ENCODE measurements at regions not wholly inside any gene's neighbourhood (a gene's known extent, or its start where the extent isn't known, plus 50 kb on each side); places are given as distances from the start of the nearest gene placed in this dataset.
A peak's percentile ranks its signal among the peaks of the same experiment; 100 is the strongest.

DNA sequence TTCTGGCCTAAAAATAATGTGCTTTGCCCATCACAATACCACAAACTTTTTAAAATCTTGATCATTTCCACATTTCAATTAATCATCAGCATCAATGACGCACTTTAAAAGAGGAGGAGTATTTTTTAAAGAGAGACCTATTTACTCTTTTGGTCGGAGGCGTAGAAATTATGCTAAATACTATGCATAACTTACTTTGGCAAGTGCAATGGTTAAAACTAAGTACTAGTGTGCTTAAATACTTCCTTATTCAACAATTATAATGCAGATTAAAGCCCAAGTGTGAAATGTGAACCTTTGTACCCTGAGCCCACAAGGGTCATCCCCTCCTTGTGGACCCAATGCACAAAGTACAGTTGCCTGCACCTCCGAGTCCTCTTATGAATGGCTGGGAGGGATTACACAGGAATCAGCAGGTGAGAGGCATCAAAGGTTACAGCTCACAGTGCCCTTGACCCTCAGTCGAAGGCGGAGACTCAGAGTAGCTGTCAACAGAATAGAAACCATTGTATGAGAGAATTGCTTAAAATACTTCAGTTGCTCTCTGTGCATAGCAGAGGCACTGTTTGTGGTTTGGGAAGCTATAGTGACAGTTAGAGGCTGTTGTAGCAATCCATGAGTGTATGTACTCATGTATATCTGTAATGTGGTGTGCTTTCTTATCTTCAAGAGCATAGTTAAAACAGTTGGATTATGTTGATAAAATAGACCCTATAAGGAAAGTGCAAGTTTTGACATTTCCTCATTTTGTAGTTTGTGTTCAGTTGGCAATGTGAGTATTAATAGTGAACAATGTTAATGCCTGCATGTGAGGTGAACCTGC lies 151.7 kb upstream of the ITGA4 start:
- ATAC-seq (peak; percentile 81), DNase-seq (peak; percentile 33 to 35 (median 35))
- no peaks in the 10 kb centered on the region for H3K9me3 ChIP-seq
- intact Hi-C loops (cut with DNase I, micrococcal nuclease), result no loop called here
- no peak overlapping the region for H3K4me3 ChIP-seq
- no peaks in the 10 kb centered on the region for H3K36me3 ChIP-seq (ENCODE audit: low read depth)
- TF ChIP-seq, protein P1, sequence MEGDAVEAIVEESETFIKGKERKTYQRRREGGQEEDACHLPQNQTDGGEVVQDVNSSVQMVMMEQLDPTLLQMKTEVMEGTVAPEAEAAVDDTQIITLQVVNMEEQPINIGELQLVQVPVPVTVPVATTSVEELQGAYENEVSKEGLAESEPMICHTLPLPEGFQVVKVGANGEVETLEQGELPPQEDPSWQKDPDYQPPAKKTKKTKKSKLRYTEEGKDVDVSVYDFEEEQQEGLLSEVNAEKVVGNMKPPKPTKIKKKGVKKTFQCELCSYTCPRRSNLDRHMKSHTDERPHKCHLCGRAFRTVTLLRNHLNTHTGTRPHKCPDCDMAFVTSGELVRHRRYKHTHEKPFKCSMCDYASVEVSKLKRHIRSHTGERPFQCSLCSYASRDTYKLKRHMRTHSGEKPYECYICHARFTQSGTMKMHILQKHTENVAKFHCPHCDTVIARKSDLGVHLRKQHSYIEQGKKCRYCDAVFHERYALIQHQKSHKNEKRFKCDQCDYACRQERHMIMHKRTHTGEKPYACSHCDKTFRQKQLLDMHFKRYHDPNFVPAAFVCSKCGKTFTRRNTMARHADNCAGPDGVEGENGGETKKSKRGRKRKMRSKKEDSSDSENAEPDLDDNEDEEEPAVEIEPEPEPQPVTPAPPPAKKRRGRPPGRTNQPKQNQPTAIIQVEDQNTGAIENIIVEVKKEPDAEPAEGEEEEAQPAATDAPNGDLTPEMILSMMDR (IDR thresholded peaks at IDR 0.05), result no peak
- peaks cover 4% of the 10 kb centered on the region for H3K4me1 ChIP-seq (ENCODE audit: low read depth)

DNA sequence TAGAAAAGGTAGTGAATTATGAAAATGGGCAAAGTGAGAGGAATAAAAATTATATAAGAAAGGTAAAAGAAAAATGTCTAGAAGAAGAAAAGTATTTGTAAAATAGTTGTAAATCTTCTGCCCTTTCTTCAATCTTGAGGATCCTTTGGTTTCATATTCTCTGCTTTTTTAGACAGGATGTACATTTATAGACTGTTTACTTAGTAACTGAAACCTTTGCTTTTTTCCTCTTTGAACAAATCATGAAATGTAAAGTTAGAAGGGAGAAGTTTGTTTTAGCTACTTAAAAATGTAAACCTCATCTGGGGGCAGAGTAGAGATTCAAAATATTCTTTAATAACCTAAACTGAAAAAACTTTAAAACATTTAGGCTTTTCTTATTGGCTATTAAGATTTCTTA lies 150.4 kb upstream of the ITGA4 start:
- TF ChIP-seq, protein P1 (IDR thresholded peaks at IDR 0.05), result no peak
- intact Hi-C loops (cut with DNase I, micrococcal nuclease), result no loop called here
- no peaks in the 10 kb centered on the region for H3K9me3 ChIP-seq
- ATAC-seq (peak; percentile 39), DNase-seq (no peak)
- peaks cover 4% of the 10 kb centered on the region for H3K4me1 ChIP-seq (ENCODE audit: low read depth)
- H3K36me3 ChIP-seq (ENCODE audit: low read depth), result no peaks in the 10 kb centered on the region
- no peak overlapping the region for H3K4me3 ChIP-seq

DNA sequence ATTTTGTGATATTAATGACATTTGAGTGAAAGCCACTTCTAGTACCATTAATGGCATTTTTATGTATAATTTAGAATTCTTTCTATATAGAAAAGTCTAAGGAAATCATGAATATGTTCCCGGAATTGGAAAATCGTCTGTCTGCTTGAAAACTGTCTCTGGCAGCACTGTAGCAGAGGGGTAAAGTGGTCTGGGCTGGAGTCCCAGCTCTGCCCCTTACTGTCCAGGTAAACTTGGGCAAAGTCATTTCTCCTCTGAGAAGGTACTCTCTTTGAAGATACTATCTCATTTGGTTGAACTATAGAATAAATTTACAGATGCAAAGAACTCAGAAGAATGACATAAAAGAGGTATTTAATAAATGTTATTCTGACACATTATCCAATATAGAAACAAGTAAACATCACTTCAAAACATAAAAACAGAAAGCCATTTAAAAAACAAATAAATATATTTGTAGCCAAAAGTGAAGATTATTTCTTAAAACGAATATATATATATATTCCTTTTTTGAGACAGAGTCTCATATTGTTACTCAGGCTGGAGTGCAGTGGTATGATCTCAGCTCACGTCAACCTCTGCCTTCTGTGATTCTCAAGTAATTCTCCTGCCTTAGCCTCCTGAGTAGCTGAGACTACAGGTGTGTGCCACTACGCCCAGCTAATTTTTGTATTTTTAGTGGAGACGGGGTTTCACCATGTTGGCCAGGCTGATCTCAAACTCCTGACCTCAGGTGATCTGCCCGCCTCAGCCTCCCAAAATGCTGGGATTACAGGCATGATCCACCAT lies 149.8 kb upstream of the ITGA4 start:
- no peak for DNase-seq
- Histone ChIP-seq H3K4me1 (ENCODE audit: low read depth) (peaks cover 4% of the 10 kb centered on the region), H3K36me3 (ENCODE audit: low read depth) (no peaks in the 10 kb centered on the region), H3K4me3 (no peak overlapping the region), H3K9me3 (no peaks in the 10 kb centered on the region)
- intact Hi-C loops (cut with DNase I, micrococcal nuclease), result no loop called here
- TF ChIP-seq, protein P1 (IDR thresholded peaks at IDR 0.05), result no peak
- no peak for ATAC-seq

DNA sequence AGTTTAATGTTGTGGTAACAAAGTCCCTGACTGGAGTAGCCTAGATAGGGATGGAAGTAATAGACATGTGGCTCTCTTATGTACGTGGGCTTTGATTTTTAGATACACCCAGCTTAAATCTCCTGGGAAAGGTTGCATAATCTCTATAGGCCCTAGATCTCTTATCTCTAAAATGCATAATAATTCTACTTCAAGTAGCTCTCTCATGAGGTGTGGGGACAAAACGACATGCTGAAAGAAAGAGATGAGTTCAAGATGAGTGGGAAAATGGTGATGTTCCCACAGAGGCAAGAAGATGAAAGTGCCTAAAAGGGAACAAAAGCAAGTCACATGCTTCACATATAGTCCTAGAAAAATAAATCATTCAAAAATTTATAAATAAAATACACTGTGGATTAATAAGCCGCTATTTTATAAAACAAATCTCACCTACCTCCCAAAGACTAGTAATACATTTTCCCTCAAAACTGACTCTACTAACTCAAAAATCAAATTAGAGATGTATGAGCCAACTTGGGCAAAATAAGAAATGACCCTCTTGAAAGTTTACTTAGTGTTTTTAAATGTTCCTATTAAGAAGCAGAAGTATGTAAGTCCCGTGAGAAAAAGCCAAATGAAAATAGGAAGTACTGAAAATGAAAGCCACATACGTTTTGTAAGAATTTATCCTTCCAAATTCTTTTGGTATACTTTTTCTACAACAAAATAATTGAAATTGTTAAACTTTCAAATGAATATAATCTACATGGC lies 148.2 kb upstream of the ITGA4 start:
- H3K4me3 ChIP-seq, result no peak overlapping the region
- no peaks in the 10 kb centered on the region for H3K36me3 ChIP-seq (ENCODE audit: low read depth)
- TF ChIP-seq, protein P1 (IDR thresholded peaks at IDR 0.05), result no peak
- ATAC-seq (no peak), DNase-seq (no peak)
- H3K4me1 ChIP-seq (ENCODE audit: low read depth), result peaks cover 4% of the 10 kb centered on the region
- intact Hi-C loops (cut with DNase I, micrococcal nuclease), result no loop called here
- H3K9me3 ChIP-seq, result no peaks in the 10 kb centered on the region

DNA sequence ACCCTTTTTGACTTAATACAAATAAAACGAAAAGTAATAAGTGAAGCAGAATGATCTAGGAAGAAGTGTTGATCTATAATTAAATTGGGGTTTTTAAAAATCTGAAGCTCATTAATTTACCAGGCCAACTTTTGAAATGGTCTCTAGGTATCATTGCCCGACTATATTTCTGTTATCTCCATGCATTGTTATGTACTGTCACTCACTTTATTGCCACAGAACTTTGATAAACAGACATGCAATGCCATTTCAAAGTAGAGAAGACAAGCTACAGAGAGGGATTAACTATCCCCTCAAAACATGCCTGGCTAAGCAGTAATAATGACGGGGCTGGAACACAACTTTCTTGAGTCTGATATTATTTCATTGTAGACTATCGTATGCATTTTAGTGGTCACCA lies 147.6 kb upstream of the ITGA4 start:
- TF ChIP-seq, protein P1 (IDR thresholded peaks at IDR 0.05), result no peak
- ATAC-seq, result no peak
- DNase-seq, result no peak
- Histone ChIP-seq H3K4me3 (no peak overlapping the region), H3K36me3 (ENCODE audit: low read depth) (no peaks in the 10 kb centered on the region), H3K9me3 (no peaks in the 10 kb centered on the region), H3K4me1 (ENCODE audit: low read depth) (peaks cover 4% of the 10 kb centered on the region)
- intact Hi-C loops (cut with DNase I, micrococcal nuclease), result no loop called here

Measured in mucosa of descending colon (tissue), 3 donors.